Heart left ventricle (tissue), 13 donors: ENCODE measurements at regions not wholly inside any gene's neighbourhood (a gene's known extent, or its start where the extent isn't known, plus 50 kb on each side); places are given as distances from the start of the nearest gene placed in this dataset.

Experiments used
- CTCF ChIP-seq, 12 donors: fragments of 200-600 bp; sonication (generic) in 4 of 12; IDR thresholded peaks; one replicate each; pipeline versions ENCODE4 v1.5.0 to v1.8.0; 2018 to 2022; ENCODE audit warnings: antibody characterized with exemption in 12 of 12, mild to moderate bottlenecking in 5 of 12
- POLR2A ChIP-seq, 2 donors: fragments of 450-650 bp; IDR thresholded peaks; one replicate each; pipeline ENCODE4 v1.6.1; 2017; ENCODE audit warnings: antibody characterized with exemption in 2 of 2, mild to moderate bottlenecking in 2 of 2, moderate library complexity in 2 of 2
- donor health status: ischemic (EF 13 %, LVEDD 7.1; RV severe dilation, severe dysfunction).
- donor health status: DM: no; HTN: yes; CAD: no.
- donor health status: DM: no; HTN: no; CAD: no.
- donor health status: ischemic (EF 25% LVEDD 6.9; RV normal size, moderate dysfunction).
- donor health status: ischemic (EF 25% LVEDD 5.7; RV mildly dilated, moderate dysfunction).
- donor health status: ischemic (EF 35%, LVEDD 5.7; RV mildly dilated, moderate dysfunction).
- donor health status: nonischemic (EF 11% LVEDD 7.7; RV severe dilation, severe dysfunction).
- donor health status: DM: yes; HTN: yes; CAD: no.
- donor health status: PGD.
- donor health status: ischemic (EF 29% LVEDD 5.4; RV normal size, mild dysfunction).
- donor health status: nonischemic (EF 23%, LVEDD 6.1; RV moderate dilation, normal function).

- no peak for TF ChIP-seq CTCF (IDR thresholded peaks at IDR 0.05)
- TF ChIP-seq POLR2A (IDR thresholded peaks at IDR 0.05) = no peak
Observed at GRCh38 chr5:2039180-2039531, 156.4 kb upstream of the IRX4 start.
